ENCODE measurements at regions not wholly inside any gene's neighbourhood (a gene's known extent, or its start where the extent isn't known, plus 50 kb on each side); places are given as distances from the start of the nearest gene placed in this dataset.

- TF ChIP-seq CTCF (conservative IDR thresholded peaks at IDR 0.05; ENCODE audit: low read length) (no peak), EZH2phosphoT487 (IDR thresholded peaks at IDR 0.05; ENCODE audit: borderline replicate concordance) (no peak)
Observed at GRCh38 chr15:81484086-81484955, 110.3 kb upstream of the TMC3 start.

Data from Loucy (cell line).